H1 (cell line): ENCODE measurements at regions not wholly inside any gene's neighbourhood (a gene's known extent, or its start where the extent isn't known, plus 50 kb on each side); places are given as distances from the start of the nearest gene placed in this dataset.

Experiments
- BACH1 ChIP-seq: IDR thresholded peaks from 2 replicates; pipeline ENCODE4 v1.6.1; 2012; ENCODE audit warnings: low read length, improper control_type of control experiment

DNA sequence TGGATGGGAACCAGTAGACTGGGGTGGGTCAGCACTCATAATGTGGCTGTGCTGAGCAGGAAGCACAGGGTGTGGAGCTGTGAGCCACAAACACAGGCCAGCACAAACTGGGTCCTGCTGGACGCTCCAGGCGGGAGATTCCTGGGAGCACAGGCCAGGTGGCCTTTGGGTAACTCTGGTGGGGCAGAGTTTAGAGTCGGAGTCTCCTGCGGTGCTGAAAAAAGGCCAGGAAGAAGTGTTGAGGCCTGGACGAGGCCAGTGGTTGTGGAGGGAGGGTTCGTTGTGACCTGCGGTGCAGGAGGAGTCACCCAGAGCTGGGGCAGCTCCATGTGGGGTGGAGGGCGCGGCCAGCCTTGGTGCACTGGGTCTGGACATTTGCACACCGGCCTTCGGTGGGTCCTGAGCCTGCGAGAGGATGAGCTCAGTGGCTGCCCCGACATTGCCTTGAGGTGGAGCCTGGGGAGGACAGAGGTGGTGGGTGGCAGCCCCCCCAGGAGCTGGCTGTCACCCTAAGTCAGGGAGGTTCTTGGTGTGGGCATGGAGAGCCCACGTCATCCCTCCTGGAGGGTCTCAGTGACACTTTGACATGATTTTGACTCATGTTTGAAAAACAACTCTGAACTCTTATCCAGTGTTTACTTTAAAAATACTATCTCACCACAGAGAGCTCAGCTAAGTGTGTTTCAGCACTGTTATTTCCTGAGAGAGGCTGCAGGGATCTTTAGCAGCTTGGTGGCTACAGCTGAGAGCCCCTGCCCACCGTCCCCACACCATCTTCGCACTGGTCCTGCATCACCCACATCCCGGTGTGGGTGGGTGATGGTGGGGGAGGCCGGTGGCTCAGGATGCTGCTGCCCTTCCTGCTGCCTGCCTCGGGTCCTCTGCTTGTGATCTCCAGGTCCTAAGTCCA, 98.7 kb downstream of the NPIPB11 start (continued):
- no peak for TF ChIP-seq BACH1
